Panc1 (cell line): ENCODE measurements at regions not wholly inside any gene's neighbourhood (a gene's known extent, or its start where the extent isn't known, plus 50 kb on each side); places are given as distances from the start of the nearest gene placed in this dataset.

Experiments used
- POLR2AphosphoS5 ChIP-seq: IDR thresholded peaks from 2 replicates; pipeline ENCODE4 v1.6.1; 2012; ENCODE audit warnings: mild to moderate bottlenecking, low read depth, low read length, moderate library complexity
- SIN3A ChIP-seq: IDR thresholded peaks from 2 replicates; pipeline ENCODE4 v1.6.1; 2012; ENCODE audit warnings: low read depth, mild to moderate bottlenecking, low read length, moderate library complexity, borderline replicate concordance; ENCODE audit not compliant: insufficient read depth
- TCF7L2 ChIP-seq: IDR thresholded peaks from 2 replicates; pipeline ENCODE4 v1.6.1; 2011; ENCODE audit warnings: mild to moderate bottlenecking, low read depth, low read length, inconsistent platforms
- TF ChIP-seq, protein P1 (sequence below): fragments of 450-650 bp; IDR thresholded peaks from 2 replicates; pipeline ENCODE4 v1.5.1; 2017; ENCODE audit warnings: mild to moderate bottlenecking

DNA sequence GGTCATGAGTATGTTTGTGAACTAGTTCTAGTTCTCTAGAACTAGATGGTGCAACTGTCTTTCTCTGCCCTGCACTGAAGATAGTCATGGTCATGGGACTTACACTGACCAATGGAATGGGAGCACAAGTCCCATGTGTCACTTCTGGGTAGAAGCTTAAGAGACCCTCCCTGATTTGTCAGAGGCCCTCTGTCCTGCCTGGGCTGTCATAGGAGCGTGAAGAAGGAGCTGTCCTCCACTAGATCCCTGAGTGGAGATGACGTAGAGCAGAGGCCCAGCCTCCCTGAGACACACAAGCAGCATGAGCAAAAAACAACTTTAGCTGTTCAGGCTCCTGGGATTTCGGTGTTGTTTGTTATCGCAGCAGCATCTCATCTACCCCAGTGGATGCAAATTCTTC lies 514.5 kb downstream of the PREX1 start:
- TF ChIP-seq, protein P1, sequence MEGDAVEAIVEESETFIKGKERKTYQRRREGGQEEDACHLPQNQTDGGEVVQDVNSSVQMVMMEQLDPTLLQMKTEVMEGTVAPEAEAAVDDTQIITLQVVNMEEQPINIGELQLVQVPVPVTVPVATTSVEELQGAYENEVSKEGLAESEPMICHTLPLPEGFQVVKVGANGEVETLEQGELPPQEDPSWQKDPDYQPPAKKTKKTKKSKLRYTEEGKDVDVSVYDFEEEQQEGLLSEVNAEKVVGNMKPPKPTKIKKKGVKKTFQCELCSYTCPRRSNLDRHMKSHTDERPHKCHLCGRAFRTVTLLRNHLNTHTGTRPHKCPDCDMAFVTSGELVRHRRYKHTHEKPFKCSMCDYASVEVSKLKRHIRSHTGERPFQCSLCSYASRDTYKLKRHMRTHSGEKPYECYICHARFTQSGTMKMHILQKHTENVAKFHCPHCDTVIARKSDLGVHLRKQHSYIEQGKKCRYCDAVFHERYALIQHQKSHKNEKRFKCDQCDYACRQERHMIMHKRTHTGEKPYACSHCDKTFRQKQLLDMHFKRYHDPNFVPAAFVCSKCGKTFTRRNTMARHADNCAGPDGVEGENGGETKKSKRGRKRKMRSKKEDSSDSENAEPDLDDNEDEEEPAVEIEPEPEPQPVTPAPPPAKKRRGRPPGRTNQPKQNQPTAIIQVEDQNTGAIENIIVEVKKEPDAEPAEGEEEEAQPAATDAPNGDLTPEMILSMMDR = no peak
- no peak for TF ChIP-seq POLR2AphosphoS5
- TF ChIP-seq SIN3A = no peak
- no peak for TF ChIP-seq TCF7L2
